T-helper 2 cell treated with Interferon-gamma antibody and Interleukin-4, amounts not matched to agents 5 μg/mL and 100 μg/mL, for 36 hours (primary cell): ENCODE measurements at regions not wholly inside any gene's neighbourhood (a gene's known extent, or its start where the extent isn't known, plus 50 kb on each side); places are given as distances from the start of the nearest gene placed in this dataset.

Source experiments
- DNase-seq: peaks from one replicate; pipeline ENCODE4 v3.0.0; 2021; ENCODE audit warnings: low spot score
- H3K27ac Mint-ChIP-seq: one replicate; pipeline ENCODE4 v1.8.0; 2021; ENCODE audit warnings: mild to moderate bottlenecking, mixed read lengths
- H3K27me3 Mint-ChIP-seq: one replicate; pipeline ENCODE4 v1.8.0; 2021; ENCODE audit warnings: low read depth, mixed read lengths
- H3K36me3 Mint-ChIP-seq: one replicate; pipeline ENCODE4 v1.8.0; 2021; ENCODE audit warnings: low read depth, mixed read lengths
- H3K4me1 Mint-ChIP-seq: one replicate; pipeline ENCODE4 v1.8.0; 2021; ENCODE audit warnings: low read depth, mixed read lengths
- H3K4me3 Mint-ChIP-seq: one replicate; pipeline ENCODE4 v1.8.0; 2022; ENCODE audit warnings: mild to moderate bottlenecking, moderate library complexity, mixed read lengths
- H3K9me3 Mint-ChIP-seq: one replicate; pipeline ENCODE4 v1.8.0; 2021; ENCODE audit warnings: mixed read lengths

DNA sequence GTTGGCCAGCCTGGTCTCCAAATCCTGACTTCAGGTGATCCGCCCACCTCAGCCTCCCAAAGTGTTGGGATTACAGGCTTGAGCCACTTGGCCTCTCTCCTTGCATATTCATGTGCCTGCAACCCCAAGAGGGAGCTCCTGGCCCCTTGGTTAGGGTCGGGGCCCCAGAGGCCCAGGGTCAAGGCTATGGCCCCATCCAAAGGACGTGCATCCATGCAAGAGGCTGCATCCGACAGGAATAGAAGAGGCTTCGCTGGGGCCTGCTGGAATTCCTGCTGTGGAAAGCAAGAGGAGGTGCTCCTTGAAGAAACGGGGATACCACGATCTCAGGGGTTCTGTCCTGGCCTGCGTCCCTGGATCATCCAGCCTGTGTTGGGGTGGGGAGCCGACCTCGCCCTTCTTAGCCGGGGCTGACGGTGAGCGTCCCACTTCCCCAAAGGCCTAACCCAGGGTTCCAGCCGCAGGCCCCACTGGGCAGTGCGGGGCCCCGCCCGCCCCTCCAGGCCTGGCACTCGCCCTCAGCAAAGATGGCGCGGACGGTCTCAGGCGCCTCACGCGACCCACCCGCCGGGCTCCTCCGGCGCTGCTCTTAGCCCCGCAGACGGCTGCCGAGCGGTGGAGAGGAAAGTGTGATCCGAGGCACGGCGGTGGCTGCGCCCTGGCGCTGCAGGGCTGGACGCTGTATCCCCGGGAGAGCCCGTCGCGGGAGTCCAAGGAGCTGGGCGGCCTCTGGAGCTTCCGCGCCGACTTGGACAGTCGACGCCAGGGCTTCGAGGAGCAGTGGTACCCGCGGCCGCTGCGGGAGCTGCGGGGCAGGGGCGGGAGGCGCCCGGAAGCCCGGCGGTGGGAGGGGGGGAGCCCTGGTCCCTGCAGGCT, 54.7 kb downstream of the ZNF727 start:
- Mint-ChIP-seq H3K27ac (no peak overlapping the region), H3K9me3 (peaks cover 25% of the 10 kb centered on the region), H3K36me3 (no peaks in the 10 kb centered on the region), H3K27me3 (no peaks in the 10 kb centered on the region), H3K4me1 (no peaks in the 10 kb centered on the region), H3K4me3 (no peak overlapping the region)
- DNase-seq: no peak

DNA sequence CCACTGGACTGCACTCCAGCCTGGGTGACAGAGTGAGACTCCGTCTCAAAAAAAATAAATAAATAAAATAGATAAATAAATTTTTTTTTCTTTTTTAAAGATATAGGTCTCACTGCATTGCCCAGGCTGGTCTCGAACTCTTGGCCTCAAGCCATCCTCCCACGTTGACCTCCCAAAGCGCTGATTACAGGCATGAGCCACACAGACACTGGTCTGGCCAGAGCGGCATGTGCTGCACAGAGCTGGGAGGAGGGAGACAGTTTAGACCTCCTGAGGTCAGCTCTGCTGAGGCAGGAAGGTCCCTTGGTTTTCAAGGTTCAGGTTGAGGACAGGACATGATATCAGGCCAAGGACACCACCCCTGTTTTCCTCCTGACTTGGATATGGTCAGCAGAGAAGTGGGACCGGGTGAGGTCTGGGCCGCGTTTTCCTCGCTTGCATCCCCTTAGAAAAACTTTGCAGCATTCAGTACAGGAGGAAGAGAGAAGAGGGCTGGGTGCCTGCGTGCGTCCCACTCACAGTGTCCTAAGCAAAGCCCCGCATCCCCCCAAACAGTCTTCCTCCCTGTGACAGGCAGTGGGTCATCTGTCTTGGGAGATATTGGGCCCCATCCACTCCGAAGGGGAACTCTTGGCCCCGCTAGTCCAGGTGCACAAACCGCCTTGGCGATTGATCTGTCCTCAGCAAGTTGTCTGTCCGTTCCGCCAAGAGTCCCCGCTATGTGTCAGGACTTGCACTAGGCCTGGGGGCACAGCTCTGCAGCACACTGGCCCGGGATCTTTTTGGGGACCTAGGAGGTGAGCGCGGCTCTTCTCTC, 56.1 kb downstream of the ZNF727 start:
- Mint-ChIP-seq H3K27ac (no peak overlapping the region), H3K27me3 (no peaks in the 10 kb centered on the region), H3K36me3 (no peaks in the 10 kb centered on the region), H3K4me3 (no peak overlapping the region), H3K4me1 (no peaks in the 10 kb centered on the region), H3K9me3 (peaks cover 17% of the 10 kb centered on the region)
- no peak for DNase-seq

DNA sequence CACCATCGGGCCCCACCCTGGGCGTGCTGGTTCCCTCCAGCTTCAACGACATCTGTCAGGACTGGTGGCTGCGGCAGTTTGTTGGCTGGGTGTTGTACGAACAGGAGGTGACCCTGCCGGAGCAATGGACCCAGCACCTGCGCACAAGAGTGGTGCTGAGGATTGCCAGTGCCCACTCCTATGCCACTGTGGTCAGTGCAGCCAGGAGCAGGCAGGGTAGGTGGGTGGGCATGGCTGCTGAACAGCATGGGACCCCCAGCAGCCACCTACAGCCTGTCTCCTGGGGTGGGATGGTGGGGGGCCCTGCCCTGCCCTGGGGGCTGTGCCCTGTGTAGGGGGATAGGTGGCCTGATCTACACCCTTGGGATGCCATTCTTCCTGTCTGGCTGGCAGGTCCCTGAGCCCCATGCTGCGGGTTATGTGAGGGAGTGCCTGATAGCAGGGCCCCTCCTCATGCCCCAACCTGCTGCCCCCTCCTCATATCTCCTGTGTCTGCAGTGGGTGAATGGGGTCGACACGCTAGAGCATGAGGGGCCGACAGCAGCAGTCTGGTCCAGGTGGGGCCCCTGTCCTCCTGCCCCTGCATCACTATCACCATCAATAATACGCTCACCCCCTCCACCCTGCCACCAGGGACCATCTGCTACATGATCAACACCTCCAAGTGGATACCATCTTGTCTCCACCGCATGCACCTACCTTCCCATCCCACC, 56.9 kb downstream of the ZNF727 start:
- no peaks in the 10 kb centered on the region for H3K4me1 Mint-ChIP-seq
- no peak overlapping the region for H3K27ac Mint-ChIP-seq
- peaks cover 17% of the 10 kb centered on the region for H3K9me3 Mint-ChIP-seq
- H3K4me3 Mint-ChIP-seq: no peak overlapping the region
- H3K36me3 Mint-ChIP-seq: no peaks in the 10 kb centered on the region
- no peaks in the 10 kb centered on the region for H3K27me3 Mint-ChIP-seq
- DNase-seq: no peak

DNA sequence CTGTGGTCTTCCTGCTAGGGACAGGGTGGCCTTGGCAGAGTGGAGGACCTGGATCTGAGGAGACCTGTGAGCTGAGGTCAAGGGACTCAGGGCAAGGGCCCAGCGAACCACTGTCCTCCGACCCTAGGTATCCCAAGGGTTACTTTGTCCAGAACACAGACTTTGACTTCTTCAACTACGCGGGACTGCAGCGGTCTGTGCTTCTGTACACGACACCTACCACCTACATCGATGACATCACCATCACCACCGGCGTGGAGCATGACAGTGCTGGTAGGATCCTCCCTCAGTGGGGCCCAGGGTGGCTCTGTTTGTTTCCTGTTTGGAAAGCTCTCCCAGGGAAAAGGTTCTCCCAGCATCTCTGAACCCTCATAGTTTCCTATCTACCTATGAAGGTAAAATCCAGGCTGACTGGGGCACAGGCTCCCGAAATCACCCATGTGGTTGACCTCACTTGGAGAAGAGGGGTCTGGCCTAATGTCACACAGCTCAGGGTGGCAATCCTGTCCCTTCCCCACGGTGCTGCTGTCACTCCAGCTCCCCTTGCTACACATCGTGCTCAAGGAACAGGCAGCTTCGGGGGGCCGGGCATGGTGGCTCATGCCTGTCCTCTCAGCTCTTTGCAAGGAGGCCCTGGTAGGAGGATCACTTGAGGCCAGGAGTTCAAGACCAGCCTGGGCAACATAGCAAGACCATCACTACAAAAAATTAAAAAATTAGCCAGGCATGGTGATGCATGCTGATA, 57.6 kb downstream of the ZNF727 start:
- Mint-ChIP-seq H3K36me3 (no peaks in the 10 kb centered on the region), H3K9me3 (peaks cover 12% of the 10 kb centered on the region), H3K4me3 (no peak overlapping the region), H3K27ac (no peak overlapping the region), H3K27me3 (no peaks in the 10 kb centered on the region), H3K4me1 (no peaks in the 10 kb centered on the region)
- DNase-seq: no peak

DNA sequence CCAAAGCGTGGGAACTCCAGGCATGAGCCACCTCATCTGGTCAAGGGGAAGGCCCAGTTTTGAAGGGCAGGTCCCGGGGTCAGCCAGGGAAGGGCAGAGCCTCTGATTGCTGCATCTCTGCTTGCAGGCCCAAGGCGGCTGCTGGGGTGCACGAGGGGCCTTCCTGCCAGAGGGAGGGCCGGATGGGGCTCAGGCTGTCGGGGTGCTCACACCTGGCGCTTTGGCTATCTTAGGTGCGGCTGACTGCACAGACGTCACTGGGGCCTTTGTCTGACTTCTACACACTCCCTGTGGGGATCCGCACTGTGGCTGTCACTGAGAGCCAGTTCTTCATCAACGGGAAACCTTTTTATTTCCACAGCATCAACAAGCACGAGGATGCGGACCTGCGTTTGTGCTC, 68.7 kb downstream of the ZNF727 start:
- Mint-ChIP-seq H3K4me3 (no peak overlapping the region), H3K36me3 (peaks cover 3% of the 10 kb centered on the region), H3K27me3 (no peaks in the 10 kb centered on the region), H3K9me3 (peaks cover 18% of the 10 kb centered on the region), H3K4me1 (no peaks in the 10 kb centered on the region), H3K27ac (no peak overlapping the region)
- no peak for DNase-seq

DNA sequence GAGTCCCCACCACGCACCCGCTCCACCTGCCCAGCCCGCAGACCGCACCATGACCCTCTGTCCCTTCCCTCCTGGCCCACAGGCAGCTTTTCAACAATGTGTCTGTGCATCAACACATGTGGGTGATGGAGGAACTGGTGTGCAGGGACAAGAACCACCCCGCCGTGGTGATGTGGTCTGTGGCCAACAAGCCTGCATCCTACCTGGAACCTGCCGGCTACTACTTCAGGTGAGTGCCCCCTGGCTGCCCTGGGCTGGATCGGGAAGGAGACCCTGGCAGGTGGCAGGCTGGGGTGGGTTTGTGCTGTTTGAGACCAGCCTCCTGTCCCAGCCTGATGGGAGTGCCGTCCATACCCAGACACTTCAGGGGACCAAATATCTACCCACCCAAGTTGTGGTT, 69.6 kb downstream of the ZNF727 start:
- DNase-seq: no peak
- Mint-ChIP-seq H3K4me3 (no peak overlapping the region), H3K27ac (no peak overlapping the region), H3K27me3 (no peaks in the 10 kb centered on the region), H3K36me3 (peaks cover 3% of the 10 kb centered on the region), H3K4me1 (no peaks in the 10 kb centered on the region), H3K9me3 (peaks cover 23% of the 10 kb centered on the region)

DNA sequence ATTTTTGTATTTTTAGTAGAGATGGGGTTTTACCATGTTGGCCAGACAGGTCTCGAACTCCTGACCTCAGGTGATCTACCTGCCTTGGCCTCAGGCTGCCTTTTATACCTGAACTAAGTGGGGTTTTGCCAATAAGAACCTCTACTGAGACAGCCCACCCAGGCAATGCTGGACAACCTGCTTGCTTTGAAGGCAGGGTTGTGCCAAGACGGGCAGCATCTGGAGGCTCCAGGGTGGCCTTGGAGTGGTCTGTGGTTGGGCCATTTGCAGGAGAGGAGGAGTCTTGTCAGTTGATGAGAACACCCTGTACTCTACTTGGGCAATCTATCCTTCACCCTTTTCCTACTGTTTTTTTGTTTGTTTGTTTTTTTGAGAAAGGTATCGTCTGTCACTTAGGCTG, 75.3 kb upstream of the ZNF735 start:
- Mint-ChIP-seq H3K27me3 (no peaks in the 10 kb centered on the region), H3K4me1 (no peaks in the 10 kb centered on the region), H3K9me3 (peaks cover 63% of the 10 kb centered on the region), H3K4me3 (no peak overlapping the region), H3K27ac (no peak overlapping the region), H3K36me3 (no peaks in the 10 kb centered on the region)
- DNase-seq: no peak
